CD14-positive monocyte (primary cell): ENCODE measurements at regions not wholly inside any gene's neighbourhood (a gene's known extent, or its start where the extent isn't known, plus 50 kb on each side); places are given as distances from the start of the nearest gene placed in this dataset.

ENCODE experiments used
- DNase-seq, 3 donors: peaks; one replicate each; pipeline ENCODE4 v3.0.0-alpha.2; 2011 to 2022
- H2AFZ ChIP-seq: 2 replicates; pipeline ENCODE4 v1.6.0; 2012; ENCODE audit warnings: mild to moderate bottlenecking, low read depth, low read length, inconsistent platforms; ENCODE audit not compliant: insufficient read depth, poor library complexity, severe bottlenecking
- H3K27ac ChIP-seq, 2 donors: 1 replicate in 1 of 2; 2 replicates in 1 of 2; pipeline ENCODE4 v1.5.1; 2012 to 2013; ENCODE audit warnings: low read length in 2 of 2, control low read depth in 1 of 2, inconsistent platforms in 1 of 2, low read depth in 1 of 2, mild to moderate bottlenecking in 1 of 2
- H3K27me3 ChIP-seq, 2 donors: one replicate each; pipeline versions ENCODE4 v1.6.0 to v1.6.1; 2011 to 2013; ENCODE audit warnings: low read length in 2 of 2; ENCODE audit not compliant: control insufficient read depth in 2 of 2, insufficient read depth in 2 of 2
- H3K36me3 ChIP-seq, 2 donors: replicated peaks in 1 of 2; 1 replicate in 1 of 2; 2 replicates in 1 of 2; pipeline versions ENCODE4 v1.5.1 to v1.6.1; 2012 to 2013; ENCODE audit warnings: low read length in 2 of 2, control low read depth in 1 of 2, inconsistent platforms in 1 of 2, mild to moderate bottlenecking in 1 of 2; ENCODE audit not compliant: insufficient read depth in 2 of 2, control insufficient read depth in 1 of 2
- H3K4me1 ChIP-seq, 2 donors: 1 replicate in 1 of 2; 2 replicates in 1 of 2; pipeline versions ENCODE4 v1.5.1 to v1.6.1; 2012 to 2013; ENCODE audit warnings: low read length in 2 of 2, control low read depth in 1 of 2, inconsistent platforms in 1 of 2, mild to moderate bottlenecking in 1 of 2, moderate library complexity in 1 of 2; ENCODE audit not compliant: insufficient read depth in 2 of 2, control insufficient read depth in 1 of 2
- H3K4me2 ChIP-seq: replicated peaks from 2 replicates; pipeline ENCODE3; 2012; ENCODE audit warnings: low read length, moderate library complexity, mild to moderate bottlenecking; ENCODE audit not compliant: poor library complexity, severe bottlenecking; ENCODE audit errors: extremely low read depth
- H3K4me3 ChIP-seq, 3 experiments: fragments of 200-600 bp in 1 of 3; sonication (generic) in 1 of 3; replicated peaks in 1 of 3; 1 replicate in 2 of 3; 2 replicates in 1 of 3; pipeline ENCODE4 v1.5.1; 2011 to 2013; ENCODE audit warnings: low read length in 3 of 3, mild to moderate bottlenecking in 3 of 3, control low read depth in 2 of 3, low read depth in 2 of 3, inconsistent platforms in 1 of 3, moderate library complexity in 1 of 3
- H3K79me2 ChIP-seq: 2 replicates; pipeline ENCODE4 v1.6.0; 2012; ENCODE audit warnings: mild to moderate bottlenecking, control low read depth, inconsistent platforms, low read length, moderate library complexity; ENCODE audit not compliant: insufficient read depth
- H3K9ac ChIP-seq: 2 replicates; pipeline ENCODE4 v1.6.0; 2017; ENCODE audit warnings: low read length, mild to moderate bottlenecking; ENCODE audit not compliant: insufficient read depth, poor library complexity, severe bottlenecking
- H3K9me3 ChIP-seq, 2 donors: replicated peaks in 1 of 2; 1 replicate in 1 of 2; 2 replicates in 1 of 2; pipeline versions ENCODE4 v1.5.1 to v1.6.1; 2012 to 2013; ENCODE audit warnings: low read length in 2 of 2, control low read depth in 1 of 2; ENCODE audit not compliant: control insufficient read depth in 1 of 2, insufficient read depth in 1 of 2
- H4K20me1 ChIP-seq: 2 replicates; pipeline ENCODE4 v1.6.0; 2012; ENCODE audit warnings: mild to moderate bottlenecking, low read length, control low read depth, moderate library complexity; ENCODE audit not compliant: insufficient read depth
- H3K27ac Mint-ChIP-seq, 7 donors: one replicate each; pipeline ENCODE4 v1.8.0; 2020; ENCODE audit warnings: mild to moderate bottlenecking in 7 of 7, mixed read lengths in 7 of 7, moderate library complexity in 6 of 7, inconsistent platforms in 2 of 7
- H3K27me3 Mint-ChIP-seq, 3 donors: one replicate each; pipeline ENCODE4 v1.8.0; 2021 to 2022; ENCODE audit warnings: low read depth in 3 of 3, mild to moderate bottlenecking in 3 of 3, mixed read lengths in 3 of 3, moderate library complexity in 3 of 3, inconsistent platforms in 1 of 3
- H3K36me3 Mint-ChIP-seq, 2 donors: one replicate each; pipeline ENCODE4 v1.8.0; 2020; ENCODE audit warnings: mixed read lengths in 2 of 2, inconsistent platforms in 1 of 2, mild to moderate bottlenecking in 1 of 2
- H3K4me1 Mint-ChIP-seq: one replicate; pipeline ENCODE4 v1.8.0; 2020; ENCODE audit warnings: mild to moderate bottlenecking, mixed read lengths
- H3K4me3 Mint-ChIP-seq, 2 donors: one replicate each; pipeline ENCODE4 v1.8.0; 2020; ENCODE audit warnings: mild to moderate bottlenecking in 2 of 2, mixed read lengths in 2 of 2, moderate library complexity in 1 of 2
- H3K9me3 Mint-ChIP-seq, 7 donors: one replicate each; pipeline ENCODE4 v1.8.0; 2020 to 2022; ENCODE audit warnings: mixed read lengths in 7 of 7, mild to moderate bottlenecking in 6 of 7, moderate library complexity in 6 of 7, inconsistent platforms in 2 of 7
- WGBS: methylation state at CpG from one replicate; pipeline ENCODE4 v1.1.5; 2013; ENCODE audit warnings: missing lambda C conversion rate; ENCODE audit not compliant: insufficient coverage; 5-methylcytosine and 5-hydroxymethylcytosine counted together
- intact Hi-C, 2 donors: fragments of 100-400 bp; cut with micrococcal nuclease; formaldehyde crosslinking; loops; one replicate each; pipeline versions ENCODE4 v1.15.0 to v1.15.1; 2023
- TF ChIP-seq, protein P1 (sequence below): fragments of 200-600 bp; IDR thresholded peaks from one replicate; pipeline ENCODE4 v1.8.0; 2022; ENCODE audit warnings: antibody characterized with exemption, mild to moderate bottlenecking

DNA sequence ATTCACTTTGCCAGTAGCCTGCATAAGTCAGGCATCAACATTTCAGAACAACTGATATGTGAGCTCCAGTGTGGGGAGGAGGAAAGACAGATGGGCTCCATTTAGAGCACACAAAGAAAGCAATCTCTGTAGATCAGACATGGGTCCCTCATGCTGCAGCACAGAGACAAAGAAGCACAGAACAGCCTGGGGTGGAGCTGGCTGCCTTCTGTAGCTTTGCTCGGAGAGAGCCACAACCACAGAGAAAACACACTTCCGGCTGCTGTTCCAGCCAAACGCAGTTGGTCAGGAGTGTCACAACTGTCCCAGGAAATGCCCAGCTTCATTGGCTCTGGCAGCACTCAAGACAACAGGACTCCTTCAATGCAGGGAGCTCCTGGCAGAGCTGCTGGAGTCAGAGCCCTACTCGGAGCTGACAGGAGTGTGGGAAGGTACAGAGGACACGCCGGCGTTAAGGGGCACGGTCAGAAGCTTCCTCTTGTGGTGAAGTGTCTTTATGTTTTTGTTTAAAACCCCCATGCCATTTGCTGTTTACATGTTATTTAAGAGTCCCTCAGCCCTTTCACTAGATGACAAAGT lies 494.4 kb downstream of the TCERG1L start:
- H3K79me2 ChIP-seq = no peaks in the 10 kb centered on the region
- no peak overlapping the region for H3K4me3 ChIP-seq
- intact Hi-C loops = no loop called here
- no peaks in the 10 kb centered on the region for H4K20me1 ChIP-seq
- H3K36me3 ChIP-seq = no peaks in the 10 kb centered on the region
- no peaks in the 10 kb centered on the region for H3K4me1 Mint-ChIP-seq
- no peak overlapping the region for H3K4me3 Mint-ChIP-seq
- 100% methylated on average over 3 of the region's 8 CpGs for WGBS
- peak overlapping the region in 1 of 7 donors; percentile 38 for H3K27ac Mint-ChIP-seq
- H2AFZ ChIP-seq = no peak overlapping the region
- DNase-seq = no peak
- peaks cover 0 to 7% of the 10 kb centered on the region in 2 donors for H3K9me3 ChIP-seq
- no peak overlapping the region for H3K9ac ChIP-seq
- H3K4me2 ChIP-seq = no peak overlapping the region
- no peaks in the 10 kb centered on the region for H3K36me3 Mint-ChIP-seq
- H3K27me3 ChIP-seq = no peaks in the 10 kb centered on the region
- no peaks in the 10 kb centered on the region for H3K4me1 ChIP-seq
- TF ChIP-seq, protein P1, sequence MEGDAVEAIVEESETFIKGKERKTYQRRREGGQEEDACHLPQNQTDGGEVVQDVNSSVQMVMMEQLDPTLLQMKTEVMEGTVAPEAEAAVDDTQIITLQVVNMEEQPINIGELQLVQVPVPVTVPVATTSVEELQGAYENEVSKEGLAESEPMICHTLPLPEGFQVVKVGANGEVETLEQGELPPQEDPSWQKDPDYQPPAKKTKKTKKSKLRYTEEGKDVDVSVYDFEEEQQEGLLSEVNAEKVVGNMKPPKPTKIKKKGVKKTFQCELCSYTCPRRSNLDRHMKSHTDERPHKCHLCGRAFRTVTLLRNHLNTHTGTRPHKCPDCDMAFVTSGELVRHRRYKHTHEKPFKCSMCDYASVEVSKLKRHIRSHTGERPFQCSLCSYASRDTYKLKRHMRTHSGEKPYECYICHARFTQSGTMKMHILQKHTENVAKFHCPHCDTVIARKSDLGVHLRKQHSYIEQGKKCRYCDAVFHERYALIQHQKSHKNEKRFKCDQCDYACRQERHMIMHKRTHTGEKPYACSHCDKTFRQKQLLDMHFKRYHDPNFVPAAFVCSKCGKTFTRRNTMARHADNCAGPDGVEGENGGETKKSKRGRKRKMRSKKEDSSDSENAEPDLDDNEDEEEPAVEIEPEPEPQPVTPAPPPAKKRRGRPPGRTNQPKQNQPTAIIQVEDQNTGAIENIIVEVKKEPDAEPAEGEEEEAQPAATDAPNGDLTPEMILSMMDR = no peak
- H3K27me3 Mint-ChIP-seq = peaks cover 0 to 1% (median 0%) of the 10 kb centered on the region in 3 donors
- no peak overlapping the region for H3K27ac ChIP-seq
- peaks cover 2 to 16% (median 6%) of the 10 kb centered on the region in 7 donors for H3K9me3 Mint-ChIP-seq

DNA sequence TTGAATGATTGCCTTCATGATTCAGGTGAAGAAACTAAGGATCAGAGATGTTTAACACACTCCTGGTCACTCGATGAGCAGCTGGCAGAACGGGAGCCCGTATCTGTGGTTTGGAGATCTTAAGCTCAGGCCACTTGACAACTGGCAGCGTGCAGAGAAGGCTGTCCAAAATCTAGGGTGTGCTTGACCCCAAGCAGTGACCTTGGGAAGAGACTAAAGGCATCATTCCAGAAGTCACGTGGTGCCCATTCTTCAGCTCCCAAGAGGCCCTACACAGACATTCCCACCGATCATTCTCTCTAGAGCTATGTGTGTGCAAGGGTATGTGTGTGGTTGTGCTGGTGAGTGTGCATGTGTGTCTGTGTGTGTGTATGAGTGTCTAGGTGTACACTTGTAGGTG lies 493.8 kb downstream of the TCERG1L start:
- no peak overlapping the region for H3K4me3 Mint-ChIP-seq
- Histone ChIP-seq H3K9ac (no peak overlapping the region), H3K36me3 (no peaks in the 10 kb centered on the region), H3K79me2 (no peaks in the 10 kb centered on the region), H3K4me3 (no peak overlapping the region), H2AFZ (no peak overlapping the region), H3K9me3 (peaks cover 0 to 7% of the 10 kb centered on the region in 2 donors), H3K4me2 (no peak overlapping the region), H3K27ac (no peak overlapping the region), H3K4me1 (no peaks in the 10 kb centered on the region), H4K20me1 (no peaks in the 10 kb centered on the region), H3K27me3 (no peaks in the 10 kb centered on the region)
- peaks cover 2 to 16% (median 6%) of the 10 kb centered on the region in 7 donors for H3K9me3 Mint-ChIP-seq
- WGBS = 89% methylated on average over 5 of the region's 6 CpGs
- TF ChIP-seq, protein P1 = no peak
- intact Hi-C loops = no loop called here
- no peaks in the 10 kb centered on the region for H3K36me3 Mint-ChIP-seq
- H3K4me1 Mint-ChIP-seq = no peaks in the 10 kb centered on the region
- DNase-seq = no peak
- H3K27ac Mint-ChIP-seq = no peak overlapping the region
- peaks cover 0 to 1% (median 0%) of the 10 kb centered on the region in 3 donors for H3K27me3 Mint-ChIP-seq
